CD14-positive monocyte (primary cell): ENCODE measurements at regions not wholly inside any gene's neighbourhood (a gene's known extent, or its start where the extent isn't known, plus 50 kb on each side); places are given as distances from the start of the nearest gene placed in this dataset.
A peak's percentile ranks its signal among the peaks of the same experiment; 100 is the strongest.

Experiments
- DNase-seq, 3 donors: peaks; one replicate each; pipeline ENCODE4 v3.0.0-alpha.2; 2011 to 2022
- H2AFZ ChIP-seq: 2 replicates; pipeline ENCODE4 v1.6.0; 2012; ENCODE audit warnings: mild to moderate bottlenecking, low read depth, low read length, inconsistent platforms; ENCODE audit not compliant: insufficient read depth, poor library complexity, severe bottlenecking
- H3K27ac ChIP-seq, 2 donors: 1 replicate in 1 of 2; 2 replicates in 1 of 2; pipeline ENCODE4 v1.5.1; 2012 to 2013; ENCODE audit warnings: low read length in 2 of 2, control low read depth in 1 of 2, inconsistent platforms in 1 of 2, low read depth in 1 of 2, mild to moderate bottlenecking in 1 of 2
- H3K27me3 ChIP-seq, 2 donors: one replicate each; pipeline versions ENCODE4 v1.6.0 to v1.6.1; 2011 to 2013; ENCODE audit warnings: low read length in 2 of 2; ENCODE audit not compliant: control insufficient read depth in 2 of 2, insufficient read depth in 2 of 2
- H3K36me3 ChIP-seq, 2 donors: replicated peaks in 1 of 2; 1 replicate in 1 of 2; 2 replicates in 1 of 2; pipeline versions ENCODE4 v1.5.1 to v1.6.1; 2012 to 2013; ENCODE audit warnings: low read length in 2 of 2, control low read depth in 1 of 2, inconsistent platforms in 1 of 2, mild to moderate bottlenecking in 1 of 2; ENCODE audit not compliant: insufficient read depth in 2 of 2, control insufficient read depth in 1 of 2
- H3K4me1 ChIP-seq, 2 donors: 1 replicate in 1 of 2; 2 replicates in 1 of 2; pipeline versions ENCODE4 v1.5.1 to v1.6.1; 2012 to 2013; ENCODE audit warnings: low read length in 2 of 2, control low read depth in 1 of 2, inconsistent platforms in 1 of 2, mild to moderate bottlenecking in 1 of 2, moderate library complexity in 1 of 2; ENCODE audit not compliant: insufficient read depth in 2 of 2, control insufficient read depth in 1 of 2
- H3K4me2 ChIP-seq: replicated peaks from 2 replicates; pipeline ENCODE3; 2012; ENCODE audit warnings: low read length, moderate library complexity, mild to moderate bottlenecking; ENCODE audit not compliant: poor library complexity, severe bottlenecking; ENCODE audit errors: extremely low read depth
- H3K4me3 ChIP-seq, 3 experiments: fragments of 200-600 bp in 1 of 3; sonication (generic) in 1 of 3; replicated peaks in 1 of 3; 1 replicate in 2 of 3; 2 replicates in 1 of 3; pipeline ENCODE4 v1.5.1; 2011 to 2013; ENCODE audit warnings: low read length in 3 of 3, mild to moderate bottlenecking in 3 of 3, control low read depth in 2 of 3, low read depth in 2 of 3, inconsistent platforms in 1 of 3, moderate library complexity in 1 of 3
- H3K79me2 ChIP-seq: 2 replicates; pipeline ENCODE4 v1.6.0; 2012; ENCODE audit warnings: mild to moderate bottlenecking, control low read depth, inconsistent platforms, low read length, moderate library complexity; ENCODE audit not compliant: insufficient read depth
- H3K9ac ChIP-seq: 2 replicates; pipeline ENCODE4 v1.6.0; 2017; ENCODE audit warnings: low read length, mild to moderate bottlenecking; ENCODE audit not compliant: insufficient read depth, poor library complexity, severe bottlenecking
- H3K9me3 ChIP-seq, 2 donors: replicated peaks in 1 of 2; 1 replicate in 1 of 2; 2 replicates in 1 of 2; pipeline versions ENCODE4 v1.5.1 to v1.6.1; 2012 to 2013; ENCODE audit warnings: low read length in 2 of 2, control low read depth in 1 of 2; ENCODE audit not compliant: control insufficient read depth in 1 of 2, insufficient read depth in 1 of 2
- H4K20me1 ChIP-seq: 2 replicates; pipeline ENCODE4 v1.6.0; 2012; ENCODE audit warnings: mild to moderate bottlenecking, low read length, control low read depth, moderate library complexity; ENCODE audit not compliant: insufficient read depth
- H3K27ac Mint-ChIP-seq, 7 donors: one replicate each; pipeline ENCODE4 v1.8.0; 2020; ENCODE audit warnings: mild to moderate bottlenecking in 7 of 7, mixed read lengths in 7 of 7, moderate library complexity in 6 of 7, inconsistent platforms in 2 of 7
- H3K27me3 Mint-ChIP-seq, 3 donors: one replicate each; pipeline ENCODE4 v1.8.0; 2021 to 2022; ENCODE audit warnings: low read depth in 3 of 3, mild to moderate bottlenecking in 3 of 3, mixed read lengths in 3 of 3, moderate library complexity in 3 of 3, inconsistent platforms in 1 of 3
- H3K36me3 Mint-ChIP-seq, 2 donors: one replicate each; pipeline ENCODE4 v1.8.0; 2020; ENCODE audit warnings: mixed read lengths in 2 of 2, inconsistent platforms in 1 of 2, mild to moderate bottlenecking in 1 of 2
- H3K4me1 Mint-ChIP-seq: one replicate; pipeline ENCODE4 v1.8.0; 2020; ENCODE audit warnings: mild to moderate bottlenecking, mixed read lengths
- H3K4me3 Mint-ChIP-seq, 2 donors: one replicate each; pipeline ENCODE4 v1.8.0; 2020; ENCODE audit warnings: mild to moderate bottlenecking in 2 of 2, mixed read lengths in 2 of 2, moderate library complexity in 1 of 2
- H3K9me3 Mint-ChIP-seq, 7 donors: one replicate each; pipeline ENCODE4 v1.8.0; 2020 to 2022; ENCODE audit warnings: mixed read lengths in 7 of 7, mild to moderate bottlenecking in 6 of 7, moderate library complexity in 6 of 7, inconsistent platforms in 2 of 7
- WGBS: methylation state at CpG from one replicate; pipeline ENCODE4 v1.1.5; 2013; ENCODE audit warnings: missing lambda C conversion rate; ENCODE audit not compliant: insufficient coverage; 5-methylcytosine and 5-hydroxymethylcytosine counted together
- intact Hi-C, 2 donors: fragments of 100-400 bp; cut with micrococcal nuclease; formaldehyde crosslinking; loops; one replicate each; pipeline versions ENCODE4 v1.15.0 to v1.15.1; 2023
- TF ChIP-seq, protein P1 (sequence below): fragments of 200-600 bp; IDR thresholded peaks from one replicate; pipeline ENCODE4 v1.8.0; 2022; ENCODE audit warnings: antibody characterized with exemption, mild to moderate bottlenecking

DNA sequence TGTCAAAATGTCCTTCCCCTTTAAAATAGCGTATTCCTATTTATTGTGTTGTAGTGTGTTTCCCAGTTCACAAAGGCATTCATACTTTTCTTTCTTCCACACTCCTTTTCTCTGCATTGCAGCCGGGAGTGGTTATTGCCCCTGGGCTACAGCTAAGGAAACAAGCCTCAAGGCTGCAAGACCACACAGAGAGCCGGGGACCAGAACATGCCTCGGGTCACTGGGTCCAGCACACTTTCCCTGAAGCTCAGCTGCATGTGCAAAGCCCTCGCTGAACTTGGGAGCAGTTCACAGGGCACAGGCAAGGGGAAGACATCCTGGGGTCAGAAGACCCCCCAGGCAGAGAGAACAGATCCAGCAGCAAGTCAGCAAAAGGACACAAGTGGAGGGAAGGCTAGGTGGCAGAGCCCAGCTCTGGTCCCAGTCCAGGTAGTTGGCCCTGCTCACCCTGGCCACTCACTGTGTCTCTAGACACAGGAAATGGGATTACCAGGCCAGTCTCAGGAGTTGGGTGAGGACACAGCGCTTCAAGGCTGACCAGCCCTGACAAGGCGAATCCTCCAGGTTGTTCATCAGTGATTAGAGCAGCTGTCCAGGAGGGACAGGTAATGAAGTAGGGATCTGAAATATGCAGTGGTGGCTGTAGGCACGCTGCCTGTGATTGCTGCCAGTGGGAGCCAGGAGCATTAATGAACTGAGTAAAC, 118.2 kb downstream of the CD83 start:
- no peaks in the 10 kb centered on the region for H3K79me2 ChIP-seq
- no peak overlapping the region for H2AFZ ChIP-seq
- Mint-ChIP-seq H3K9me3 (peaks cover 0 to 8% (median 2%) of the 10 kb centered on the region in 7 donors), H3K27me3 (peaks cover 2 to 3% (median 3%) of the 10 kb centered on the region in 3 donors), H3K27ac (peak overlapping the region in 1 of 7 donors; percentile 64), H3K36me3 (no peaks in the 10 kb centered on the region), H3K4me1 (peaks cover 4% of the 10 kb centered on the region), H3K4me3 (no peak overlapping the region)
- 94% methylated on average over 6 of the region's 8 CpGs for WGBS
- no peak overlapping the region for H3K4me3 ChIP-seq
- no peak for DNase-seq
- H3K27ac ChIP-seq = no peak overlapping the region
- no peaks in the 10 kb centered on the region for H3K36me3 ChIP-seq
- H3K9ac ChIP-seq = no peak overlapping the region
- no peaks in the 10 kb centered on the region for H4K20me1 ChIP-seq
- intact Hi-C loops = no loop called here
- TF ChIP-seq, protein P1, sequence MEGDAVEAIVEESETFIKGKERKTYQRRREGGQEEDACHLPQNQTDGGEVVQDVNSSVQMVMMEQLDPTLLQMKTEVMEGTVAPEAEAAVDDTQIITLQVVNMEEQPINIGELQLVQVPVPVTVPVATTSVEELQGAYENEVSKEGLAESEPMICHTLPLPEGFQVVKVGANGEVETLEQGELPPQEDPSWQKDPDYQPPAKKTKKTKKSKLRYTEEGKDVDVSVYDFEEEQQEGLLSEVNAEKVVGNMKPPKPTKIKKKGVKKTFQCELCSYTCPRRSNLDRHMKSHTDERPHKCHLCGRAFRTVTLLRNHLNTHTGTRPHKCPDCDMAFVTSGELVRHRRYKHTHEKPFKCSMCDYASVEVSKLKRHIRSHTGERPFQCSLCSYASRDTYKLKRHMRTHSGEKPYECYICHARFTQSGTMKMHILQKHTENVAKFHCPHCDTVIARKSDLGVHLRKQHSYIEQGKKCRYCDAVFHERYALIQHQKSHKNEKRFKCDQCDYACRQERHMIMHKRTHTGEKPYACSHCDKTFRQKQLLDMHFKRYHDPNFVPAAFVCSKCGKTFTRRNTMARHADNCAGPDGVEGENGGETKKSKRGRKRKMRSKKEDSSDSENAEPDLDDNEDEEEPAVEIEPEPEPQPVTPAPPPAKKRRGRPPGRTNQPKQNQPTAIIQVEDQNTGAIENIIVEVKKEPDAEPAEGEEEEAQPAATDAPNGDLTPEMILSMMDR = no peak
- H3K4me2 ChIP-seq = no peak overlapping the region
- H3K27me3 ChIP-seq = no peaks in the 10 kb centered on the region
- H3K4me1 ChIP-seq = no peaks in the 10 kb centered on the region
- no peaks in the 10 kb centered on the region for H3K9me3 ChIP-seq

DNA sequence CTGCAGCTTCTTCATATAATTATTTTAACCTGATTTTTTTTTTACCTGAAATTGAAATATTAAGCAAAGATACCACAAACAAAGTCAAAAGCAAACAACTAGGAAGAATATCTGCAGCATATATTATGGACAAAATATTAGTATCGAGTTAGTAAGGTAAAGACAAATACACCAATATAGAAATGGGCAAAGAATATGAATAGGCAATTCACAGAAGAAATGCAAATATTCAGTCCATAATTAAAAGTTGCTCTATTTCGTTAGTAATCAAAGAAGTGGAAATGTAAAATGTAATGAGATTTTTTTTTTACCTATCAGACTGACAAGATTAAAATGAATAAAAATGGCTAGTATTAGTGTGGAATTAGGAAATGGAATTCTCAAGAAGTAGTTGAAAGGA, 121.5 kb downstream of the CD83 start:
- peaks cover 0 to 3% (median 0%) of the 10 kb centered on the region in 3 donors for H3K27me3 Mint-ChIP-seq
- Histone ChIP-seq H3K4me1 (no peaks in the 10 kb centered on the region), H4K20me1 (no peaks in the 10 kb centered on the region), H3K9ac (no peak overlapping the region), H3K9me3 (no peaks in the 10 kb centered on the region), H3K4me3 (no peak overlapping the region), H3K27me3 (no peaks in the 10 kb centered on the region), H3K4me2 (no peak overlapping the region), H3K27ac (no peak overlapping the region), H3K36me3 (no peaks in the 10 kb centered on the region), H2AFZ (no peak overlapping the region), H3K79me2 (no peaks in the 10 kb centered on the region)
- no peak overlapping the region for H3K4me3 Mint-ChIP-seq
- no CpG with 5 or more reads among the region's 2 CpGs for WGBS
- intact Hi-C loops = no loop called here
- H3K4me1 Mint-ChIP-seq = peaks cover 8% of the 10 kb centered on the region
- H3K9me3 Mint-ChIP-seq = peaks cover 0 to 10% (median 2%) of the 10 kb centered on the region in 7 donors
- H3K27ac Mint-ChIP-seq = no peak overlapping the region
- H3K36me3 Mint-ChIP-seq = no peaks in the 10 kb centered on the region
- TF ChIP-seq, protein P1 = no peak
- no peak for DNase-seq
